Muscle of back (tissue), 3 donors: ENCODE measurements at regions not wholly inside any gene's neighbourhood (a gene's known extent, or its start where the extent isn't known, plus 50 kb on each side); places are given as distances from the start of the nearest gene placed in this dataset.
"Not testable (repeated sequence)": the region's sequence is repeated elsewhere in the genome, so short reads cannot be mapped to it uniquely, and the experiment has no call there.

Experiments
- DNase-seq, 3 donors: peaks; one replicate each; pipeline versions ENCODE4 v3.0.0 to v3.0.0-alpha.2; 2013

GRCh38 chr3:75840160-75840559 is 54.8 kb upstream of the ZNF717 start:
- not testable (repeated sequence) for DNase-seq

- DNase-seq, result not testable (repeated sequence)
These were observed 65.1 kb upstream of the ZNF717 start for GRCh38 chr3:75850301-75851008.

- no peak for DNase-seq
These were observed 77.8 kb upstream of the ZNF717 start for GRCh38 chr3:75863130-75863529.

GRCh38 chr3:75863878-75864277 is 78.5 kb upstream of the ZNF717 start:
- no peak for DNase-seq

- DNase-seq, result not testable (repeated sequence)
These were observed 98.4 kb upstream of the ZNF717 start for GRCh38 chr3:75883719-75884118.

GRCh38 chr3:75886971-75887526 is 101.7 kb upstream of the ZNF717 start:
- DNase-seq, result no peak

GRCh38 chr3:75894234-75894633 is 108.9 kb upstream of the ZNF717 start:
- no peak for DNase-seq

GRCh38 chr3:75896265-75896664 is 110.9 kb upstream of the ZNF717 start:
- DNase-seq, result no peak

GRCh38 chr3:75901446-75901845 is 116.1 kb upstream of the ZNF717 start:
- not testable (repeated sequence) for DNase-seq

GRCh38 chr3:75906555-75907112 is 121.3 kb upstream of the ZNF717 start:
- peak; percentile 4 to 69 (median 34) for DNase-seq

- no peak for DNase-seq
These were observed 128.5 kb upstream of the ZNF717 start for GRCh38 chr3:75913800-75914350.

- not testable (repeated sequence) for DNase-seq
These were observed 129.4 kb upstream of the ZNF717 start for GRCh38 chr3:75914741-75915140.

- no peak for DNase-seq
These were observed 153.6 kb upstream of the ZNF717 start for GRCh38 chr3:75938921-75939320.

GRCh38 chr3:75951941-75952340 is 166.6 kb upstream of the ZNF717 start:
- no peak for DNase-seq

GRCh38 chr3:75960031-75960430 is 174.7 kb upstream of the ZNF717 start:
- DNase-seq, result not testable (repeated sequence)

- not testable (repeated sequence) for DNase-seq
These were observed 176.7 kb upstream of the ZNF717 start for GRCh38 chr3:75962054-75962453.

- no peak for DNase-seq
These were observed 181.7 kb upstream of the ZNF717 start for GRCh38 chr3:75967071-75967470.

- no peak for DNase-seq
These were observed 193.3 kb upstream of the ZNF717 start for GRCh38 chr3:75978686-75979085.

- no peak for DNase-seq
These were observed 196.1 kb upstream of the ZNF717 start for GRCh38 chr3:75981401-75981800.

- DNase-seq, result no peak
These were observed 196.8 kb upstream of the ZNF717 start for GRCh38 chr3:75982151-75982550.

- DNase-seq, result no peak
These were observed 197.8 kb upstream of the ZNF717 start for GRCh38 chr3:75983111-75983510.

GRCh38 chr3:75983609-75984290 is 198.4 kb upstream of the ZNF717 start:
- no peak for DNase-seq

- no peak for DNase-seq
These were observed 200.1 kb upstream of the ZNF717 start for GRCh38 chr3:75985432-75985831.
